ENCODE measurements at regions not wholly inside any gene's neighbourhood (a gene's known extent, or its start where the extent isn't known, plus 50 kb on each side); places are given as distances from the start of the nearest gene placed in this dataset.
"Not testable (repeated sequence)": the region's sequence is repeated elsewhere in the genome, so short reads cannot be mapped to it uniquely, and the experiment has no call there.

- H3K36me3 ChIP-seq (ENCODE audit: insufficient read depth, low read length) = no peaks in the 10 kb centered on the region
- no peak for DNase-seq (ENCODE audit: low read depth, low spot score)
- no peaks in the 10 kb centered on the region for H3K9me3 ChIP-seq (ENCODE audit: low read depth, low read length)
- no peak overlapping the region for H3K4me3 ChIP-seq
- TF ChIP-seq POLR2AphosphoS5 (IDR thresholded peaks at IDR 0.05; ENCODE audit: borderline replicate concordance, low read depth, low read length) (no peak), EZH2 (IDR thresholded peaks at IDR 0.05) (no peak), FOXP2 (optimal IDR thresholded peaks at IDR 0.05; ENCODE audit: control extremely low read depth, extremely low read length, insufficient read depth) (no peak)
- no peak overlapping the region for H3K9ac ChIP-seq (ENCODE audit: insufficient read length)
- H3K27ac ChIP-seq = peak overlapping the region; percentile 78; the same call in 1 of the 2 replicates
Observed at GRCh38 chr5:17022296-17022695, 86.2 kb upstream of the MYO10 start.

GRCh38 chr5:17024686-17025180 is 88.6 kb upstream of the MYO10 start:
- no peaks in the 10 kb centered on the region for H3K9me3 ChIP-seq (ENCODE audit: low read depth, low read length)
- H3K27ac ChIP-seq = peak overlapping the region; percentile 82
- H3K36me3 ChIP-seq (ENCODE audit: insufficient read depth, low read length) = no peaks in the 10 kb centered on the region
- H3K4me3 ChIP-seq = no peak overlapping the region; the same call in 1 of the 2 replicates
- DNase-seq (ENCODE audit: low read depth, low spot score) = no peak
- peak overlapping the region; percentile 48 for H3K9ac ChIP-seq (ENCODE audit: insufficient read length)
- TF ChIP-seq FOXP2 (optimal IDR thresholded peaks at IDR 0.05; ENCODE audit: control extremely low read depth, extremely low read length, insufficient read depth) (no peak), EZH2 (IDR thresholded peaks at IDR 0.05) (no peak), POLR2AphosphoS5 (IDR thresholded peaks at IDR 0.05; ENCODE audit: borderline replicate concordance, low read depth, low read length) (no peak)

DNA sequence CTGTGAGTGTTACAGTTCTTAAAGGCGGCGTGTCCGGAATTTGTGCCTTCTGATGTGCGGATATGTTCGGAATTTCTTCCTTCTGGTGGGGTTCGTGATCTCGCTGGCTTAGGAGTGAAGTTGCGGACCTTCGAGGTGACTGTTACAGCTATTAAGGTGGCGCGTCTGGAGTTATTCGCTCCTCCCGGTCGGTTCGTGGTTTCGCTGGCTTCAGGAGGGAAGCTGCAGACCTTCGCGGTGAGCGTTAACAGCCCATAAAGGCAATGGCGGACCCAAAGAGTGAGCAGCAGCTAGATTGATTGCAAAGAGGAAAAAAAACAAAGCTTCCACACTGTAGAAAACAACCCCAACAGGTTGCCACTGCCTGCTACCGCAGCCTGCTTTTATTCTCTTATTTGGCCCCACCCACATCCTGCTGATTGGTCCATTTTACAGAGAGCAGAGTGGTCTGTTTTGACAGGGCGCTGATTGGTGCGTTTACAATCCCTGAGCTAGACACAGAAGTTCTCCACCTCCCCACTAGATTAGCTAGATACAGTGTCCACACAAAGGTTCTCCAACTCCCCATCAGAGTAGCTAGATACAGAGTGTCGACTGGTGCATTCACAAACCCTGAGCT is 95.7 kb upstream of the MYO10 start:
- not testable (repeated sequence) for H3K9me3 ChIP-seq (ENCODE audit: low read depth, low read length); H3K4me3 ChIP-seq; DNase-seq (ENCODE audit: low read depth, low spot score); H3K36me3 ChIP-seq (ENCODE audit: insufficient read depth, low read length); H3K9ac ChIP-seq (ENCODE audit: insufficient read length); H3K27ac ChIP-seq

DNA sequence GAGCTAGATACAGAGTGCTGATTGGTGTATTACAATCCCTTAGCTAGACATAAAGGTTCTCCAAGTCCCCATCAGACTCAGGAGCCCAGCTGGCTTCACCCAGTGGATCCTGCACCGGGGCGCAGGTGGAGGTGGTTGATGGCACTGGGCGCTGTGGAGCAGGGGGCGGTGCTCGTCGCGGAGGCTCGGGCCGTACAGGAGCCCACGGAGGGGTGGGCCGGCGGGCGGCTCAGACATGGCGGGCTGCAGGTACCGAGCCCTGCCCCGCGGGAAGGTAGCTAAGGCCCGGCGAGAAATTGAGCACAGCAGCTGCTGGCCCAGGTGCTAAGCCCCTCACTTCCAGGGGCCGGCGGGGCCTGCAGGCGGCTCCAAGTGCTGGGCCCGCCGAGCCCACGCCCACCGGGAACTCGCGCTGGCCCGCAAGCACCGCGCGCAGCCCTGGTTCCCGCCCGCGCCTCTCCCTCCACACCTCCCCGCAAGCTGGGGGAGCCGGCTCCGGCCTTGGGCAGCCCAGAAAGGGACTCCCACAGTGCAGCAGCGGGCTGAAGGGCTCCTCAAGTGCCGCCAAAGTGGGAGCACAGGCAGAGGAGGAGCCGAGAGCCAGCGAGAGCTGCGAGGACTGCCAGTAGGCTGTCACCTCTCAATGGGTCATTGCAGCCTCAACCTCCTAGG is 96.4 kb upstream of the MYO10 start:
- not testable (repeated sequence) for H3K4me3 ChIP-seq

DNA sequence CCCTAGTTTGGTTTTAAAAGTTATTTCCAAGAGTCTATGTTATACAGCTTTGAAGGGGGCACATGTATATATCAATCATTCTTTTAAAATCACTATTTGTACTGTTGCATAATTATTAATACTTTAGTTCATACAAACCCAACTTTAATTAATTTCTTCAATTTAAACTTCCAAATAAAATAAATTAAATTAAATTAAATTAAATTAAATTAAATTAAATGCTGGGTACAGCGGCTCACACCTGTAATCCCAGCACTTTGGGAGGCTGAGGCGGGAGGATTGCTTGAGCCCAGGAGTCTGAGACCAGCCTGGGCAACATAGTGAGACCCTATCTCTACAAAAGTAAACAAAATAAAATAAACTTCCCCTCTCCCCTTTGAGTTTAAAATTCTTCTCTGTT is 98.9 kb upstream of the MYO10 start:
- not testable (repeated sequence) for DNase-seq (ENCODE audit: low read depth, low spot score); H3K9ac ChIP-seq (ENCODE audit: insufficient read length); H3K9me3 ChIP-seq (ENCODE audit: low read depth, low read length); H3K36me3 ChIP-seq (ENCODE audit: insufficient read depth, low read length); H3K4me3 ChIP-seq; H3K27ac ChIP-seq

More for the DNA sequence above, 96.4 kb upstream of the MYO10 start:
- DNase-seq (ENCODE audit: low read depth, low spot score); H3K9me3 ChIP-seq (ENCODE audit: low read depth, low read length); H3K9ac ChIP-seq (ENCODE audit: insufficient read length); H3K27ac ChIP-seq; H3K36me3 ChIP-seq (ENCODE audit: insufficient read depth, low read length): not testable (repeated sequence)

GRCh38 chr5:17037751-17038150 is 101.7 kb upstream of the MYO10 start:
- Histone ChIP-seq H3K9me3 (ENCODE audit: low read depth, low read length) (no peaks in the 10 kb centered on the region), H3K27ac (no peak overlapping the region), H3K4me3 (no peak overlapping the region), H3K9ac (ENCODE audit: insufficient read length) (no peak overlapping the region), H3K36me3 (ENCODE audit: insufficient read depth, low read length) (no peaks in the 10 kb centered on the region)
- no peak for DNase-seq (ENCODE audit: low read depth, low spot score)
- no peak for TF ChIP-seq EZH2 (IDR thresholded peaks at IDR 0.05)
- no peak for TF ChIP-seq POLR2AphosphoS5 (IDR thresholded peaks at IDR 0.05; ENCODE audit: borderline replicate concordance, low read depth, low read length)
- no peak for TF ChIP-seq FOXP2 (optimal IDR thresholded peaks at IDR 0.05; ENCODE audit: control extremely low read depth, extremely low read length, insufficient read depth)

DNA sequence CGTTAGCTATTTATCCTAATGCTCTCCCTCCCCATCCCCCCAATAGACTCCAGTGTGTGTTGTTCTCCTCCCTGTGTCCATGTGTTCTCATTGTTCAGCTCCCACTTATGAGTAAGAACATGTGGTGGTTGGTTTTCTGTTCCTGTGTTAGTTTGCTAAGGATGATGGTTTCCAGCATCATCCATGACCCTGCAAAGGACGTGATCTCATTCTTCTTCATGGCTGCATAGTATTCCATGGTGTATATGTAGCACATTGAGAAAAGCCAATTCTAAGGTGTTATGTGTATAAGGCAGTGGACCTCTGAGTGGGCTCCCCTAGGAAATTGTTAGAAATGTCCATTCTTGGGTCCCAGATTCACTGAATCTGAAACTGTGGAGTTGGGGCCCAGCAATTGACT is 103.1 kb upstream of the MYO10 start:
- H3K4me3 ChIP-seq = no peak overlapping the region
- TF ChIP-seq FOXP2 (optimal IDR thresholded peaks at IDR 0.05; ENCODE audit: control extremely low read depth, extremely low read length, insufficient read depth) (no peak), EZH2 (IDR thresholded peaks at IDR 0.05) (no peak), POLR2AphosphoS5 (IDR thresholded peaks at IDR 0.05; ENCODE audit: borderline replicate concordance, low read depth, low read length) (no peak)
- no peaks in the 10 kb centered on the region for H3K36me3 ChIP-seq (ENCODE audit: insufficient read depth, low read length)
- H3K9me3 ChIP-seq (ENCODE audit: low read depth, low read length) = no peaks in the 10 kb centered on the region
- no peak overlapping the region for H3K27ac ChIP-seq
- H3K9ac ChIP-seq (ENCODE audit: insufficient read length) = no peak overlapping the region
- no peak for DNase-seq (ENCODE audit: low read depth, low spot score)

DNA sequence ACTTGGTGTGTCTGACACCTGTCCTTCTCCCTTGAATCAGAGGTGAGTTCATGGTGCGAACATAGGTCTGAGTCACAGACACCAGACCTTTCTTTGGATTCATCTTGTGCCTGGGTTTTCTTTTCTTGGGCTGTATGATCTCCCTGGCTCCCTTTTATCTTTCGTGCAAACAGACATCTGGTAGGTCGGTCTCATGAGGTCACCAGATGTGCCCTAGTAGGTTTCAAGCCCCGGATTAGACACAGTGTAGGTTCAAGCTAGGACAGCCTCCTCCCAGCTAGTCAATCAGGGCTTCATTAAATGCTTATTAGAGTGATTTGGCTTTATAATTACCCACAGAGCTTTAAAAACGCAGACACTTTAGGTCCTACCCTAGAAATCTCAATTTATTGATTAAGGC is 106.0 kb upstream of the MYO10 start:
- Histone ChIP-seq H3K36me3 (ENCODE audit: insufficient read depth, low read length) (no peaks in the 10 kb centered on the region), H3K4me3 (no peak overlapping the region), H3K27ac (no peak overlapping the region), H3K9ac (ENCODE audit: insufficient read length) (no peak overlapping the region), H3K9me3 (ENCODE audit: low read depth, low read length) (no peaks in the 10 kb centered on the region)
- no peak for DNase-seq (ENCODE audit: low read depth, low spot score)
- TF ChIP-seq FOXP2 (optimal IDR thresholded peaks at IDR 0.05; ENCODE audit: control extremely low read depth, extremely low read length, insufficient read depth) = no peak
- TF ChIP-seq EZH2 (IDR thresholded peaks at IDR 0.05) = no peak
- no peak for TF ChIP-seq POLR2AphosphoS5 (IDR thresholded peaks at IDR 0.05; ENCODE audit: borderline replicate concordance, low read depth, low read length)

DNA sequence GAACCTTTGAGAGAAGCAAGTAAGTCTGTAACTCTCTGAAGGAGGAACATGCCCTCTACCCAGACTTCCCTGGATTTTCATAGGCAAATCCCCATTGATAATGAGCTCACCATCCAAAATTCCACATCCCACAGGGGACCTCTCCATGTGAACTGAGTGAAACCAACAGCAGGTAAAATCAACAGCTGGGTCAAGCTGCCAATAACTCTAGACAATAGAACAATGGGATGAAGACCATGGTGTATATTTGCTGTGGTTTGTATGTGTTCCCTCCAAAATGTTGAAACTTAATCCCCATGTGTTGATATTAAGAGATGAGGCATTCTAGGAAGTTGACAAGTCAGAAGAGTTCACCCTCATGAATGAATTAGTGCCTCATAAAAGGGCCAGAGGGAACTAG is 110.2 kb upstream of the MYO10 start:
- TF ChIP-seq EZH2 (IDR thresholded peaks at IDR 0.05) (no peak), FOXP2 (optimal IDR thresholded peaks at IDR 0.05; ENCODE audit: control extremely low read depth, extremely low read length, insufficient read depth) (no peak)
- Histone ChIP-seq H3K9ac (ENCODE audit: insufficient read length) (no peak overlapping the region), H3K4me3 (no peak overlapping the region), H3K9me3 (ENCODE audit: low read depth, low read length) (no peaks in the 10 kb centered on the region), H3K27ac (no peak overlapping the region), H3K36me3 (ENCODE audit: insufficient read depth, low read length) (no peaks in the 10 kb centered on the region)
- DNase-seq (ENCODE audit: low read depth, low spot score) = no peak
